ENCODE measurements at regions not wholly inside any gene's neighbourhood (a gene's known extent, or its start where the extent isn't known, plus 50 kb on each side); places are given as distances from the start of the nearest gene placed in this dataset.

GRCh38 chr1:29473161-29473855, 237.0 kb downstream of the PTPRU start:
- DNase-seq = no peak

- no peak for DNase-seq
These were observed 235.4 kb downstream of the PTPRU start for GRCh38 chr1:29471487-29472313.

GRCh38 chr1:29470788-29471119, 234.4 kb downstream of the PTPRU start:
- DNase-seq = no peak

GRCh38 chr1:29470087-29470787, 233.9 kb downstream of the PTPRU start:
- DNase-seq = no peak

- no peak for DNase-seq
These were observed 233.1 kb downstream of the PTPRU start for GRCh38 chr1:29469457-29469856.

- DNase-seq = no peak
These were observed 231.9 kb downstream of the PTPRU start for GRCh38 chr1:29467989-29468900.

- DNase-seq = no peak
These were observed 229.9 kb downstream of the PTPRU start for GRCh38 chr1:29466258-29466657.

GRCh38 chr1:29465755-29466154, 229.4 kb downstream of the PTPRU start:
- no peak for DNase-seq

- no peak for DNase-seq
These were observed 225.8 kb downstream of the PTPRU start for GRCh38 chr1:29462096-29462495.

GRCh38 chr1:29461115-29461739, 224.9 kb downstream of the PTPRU start:
- DNase-seq = no peak

GRCh38 chr1:29460694-29461093, 224.4 kb downstream of the PTPRU start:
- no peak for DNase-seq

- DNase-seq = no peak
These were observed 223.8 kb downstream of the PTPRU start for GRCh38 chr1:29460041-29460610.

- no peak for DNase-seq
These were observed 223.3 kb downstream of the PTPRU start for GRCh38 chr1:29459620-29459945.

- no peak for DNase-seq
These were observed 222.7 kb downstream of the PTPRU start for GRCh38 chr1:29458737-29459619.

- DNase-seq = no peak
These were observed 221.4 kb downstream of the PTPRU start for GRCh38 chr1:29457496-29458368.

- DNase-seq = no peak
These were observed 220.5 kb downstream of the PTPRU start for GRCh38 chr1:29456685-29457435.

- DNase-seq = no peak
These were observed 219.5 kb downstream of the PTPRU start for GRCh38 chr1:29455781-29456180.

GRCh38 chr1:29454616-29455380, 218.5 kb downstream of the PTPRU start:
- DNase-seq = no peak

Measured in stimulated activated CD4-positive, alpha-beta T cell treated with anti-CD3 and anti-CD28 coated beads, Interleukin-4, amount 100 ng/mL, for 4 hours (primary cell).